NCI-H1417 treated with DMSO at 0.1 percent for 48 hours (cell line): ENCODE measurements at regions not wholly inside any gene's neighbourhood (a gene's known extent, or its start where the extent isn't known, plus 50 kb on each side); places are given as distances from the start of the nearest gene placed in this dataset.
"Not testable (repeated sequence)": the region's sequence is repeated elsewhere in the genome, so short reads cannot be mapped to it uniquely, and the experiment has no call there.

ENCODE experiments used
- DNase-seq: peaks from one replicate; lab custom pipeline; 2025; lab: John Stamatoyannopoulos, UW

- not testable (repeated sequence) for DNase-seq
These were observed 1240.0 kb downstream of the EFNA5 start for GRCh38 chr5:106430733-106431132.

GRCh38 chr5:106423109-106423897 lies 1247.4 kb downstream of the EFNA5 start:
- DNase-seq: no peak

GRCh38 chr5:106420102-106420501 lies 1250.6 kb downstream of the EFNA5 start:
- DNase-seq: no peak

GRCh38 chr5:106418196-106418595 lies 1252.5 kb downstream of the EFNA5 start:
- DNase-seq: no peak

GRCh38 chr5:106417566-106417965 lies 1253.2 kb downstream of the EFNA5 start:
- DNase-seq: no peak

GRCh38 chr5:106417163-106417562 lies 1253.6 kb downstream of the EFNA5 start:
- DNase-seq: no peak

- no peak for DNase-seq
These were observed 1255.2 kb downstream of the EFNA5 start for GRCh38 chr5:106415541-106415940.

- DNase-seq: no peak
These were observed 1256.4 kb downstream of the EFNA5 start for GRCh38 chr5:106414342-106414741.

- no peak for DNase-seq
These were observed 1258.1 kb downstream of the EFNA5 start for GRCh38 chr5:106412606-106413005.

- no peak for DNase-seq
These were observed 1262.2 kb downstream of the EFNA5 start for GRCh38 chr5:106408570-106408969.

GRCh38 chr5:106408141-106408540 lies 1262.6 kb downstream of the EFNA5 start:
- no peak for DNase-seq

GRCh38 chr5:106401561-106401960 lies 1269.2 kb downstream of the EFNA5 start:
- no peak for DNase-seq

GRCh38 chr5:106399391-106399790 lies 1271.3 kb downstream of the EFNA5 start:
- no peak for DNase-seq

GRCh38 chr5:106397700-106398099 lies 1273.0 kb downstream of the EFNA5 start:
- no peak for DNase-seq

- no peak for DNase-seq
These were observed 1277.5 kb downstream of the EFNA5 start for GRCh38 chr5:106393276-106393675.

GRCh38 chr5:106392766-106393165 lies 1278.0 kb downstream of the EFNA5 start:
- no peak for DNase-seq

- not testable (repeated sequence) for DNase-seq
These were observed 1283.0 kb downstream of the EFNA5 start for GRCh38 chr5:106387767-106388166.

- no peak for DNase-seq
These were observed 1284.5 kb downstream of the EFNA5 start for GRCh38 chr5:106386287-106386686.

GRCh38 chr5:106380736-106381135 lies 1290.0 kb downstream of the EFNA5 start:
- no peak for DNase-seq

GRCh38 chr5:106376522-106376921 lies 1294.2 kb downstream of the EFNA5 start:
- no peak for DNase-seq

- DNase-seq: no peak
These were observed 1295.8 kb downstream of the EFNA5 start for GRCh38 chr5:106374956-106375355.

GRCh38 chr5:106368021-106368420 lies 1302.7 kb downstream of the EFNA5 start:
- DNase-seq: no peak

GRCh38 chr5:106367281-106367680 lies 1303.5 kb downstream of the EFNA5 start:
- DNase-seq: no peak

- DNase-seq: no peak
These were observed 1307.2 kb downstream of the EFNA5 start for GRCh38 chr5:106363578-106363977.
